Kidney (tissue), 13 donors: ENCODE measurements at regions not wholly inside any gene's neighbourhood (a gene's known extent, or its start where the extent isn't known, plus 50 kb on each side); places are given as distances from the start of the nearest gene placed in this dataset.
A peak's percentile ranks its signal among the peaks of the same experiment; 100 is the strongest.

ENCODE experiments used
- DNase-seq, 5 donors: peaks; one replicate each; pipeline ENCODE4 v3.0.0-alpha.2; 2013 to 2020
- FAIRE-seq: peaks from 2 replicates; lab custom pipeline; 2012; peaks lifted over from hg19 to GRCh38; lab: Jason Lieb, UNC
- H3K27ac ChIP-seq, 2 donors: one replicate each; pipeline ENCODE4 v1.7.0; 2013; ENCODE audit warnings: low read depth in 2 of 2, low read length in 2 of 2, inconsistent platforms in 1 of 2
- H3K27me3 ChIP-seq: one replicate; pipeline ENCODE4 v1.7.1; 2013; ENCODE audit warnings: low read length, inconsistent platforms; ENCODE audit not compliant: control insufficient read depth, insufficient read depth
- H3K36me3 ChIP-seq, 3 donors: one replicate each; pipeline versions ENCODE4 v1.7.0 to v1.7.1; 2013; ENCODE audit warnings: low read length in 3 of 3, control low read depth in 1 of 3, inconsistent platforms in 1 of 3; ENCODE audit not compliant: insufficient read depth in 3 of 3, control insufficient read depth in 2 of 3
- H3K4me1 ChIP-seq, 3 donors: one replicate each; pipeline versions ENCODE4 v1.7.0 to v1.7.1; 2013; ENCODE audit warnings: low read length in 3 of 3, inconsistent platforms in 1 of 3, low read depth in 1 of 3; ENCODE audit not compliant: control insufficient read depth in 2 of 3, insufficient read depth in 2 of 3
- H3K4me3 ChIP-seq, 3 donors: one replicate each; pipeline versions ENCODE4 v1.7.0 to v1.8.1; 2013; ENCODE audit warnings: low read length in 3 of 3, control low read depth in 1 of 3, inconsistent platforms in 1 of 3
- H3K9ac ChIP-seq, 3 donors: one replicate each; pipeline versions ENCODE4 v1.7.0 to v1.7.1; 2013; ENCODE audit warnings: low read length in 3 of 3, control low read depth in 1 of 3, inconsistent platforms in 1 of 3
- H3K9me3 ChIP-seq, 3 donors: one replicate each; pipeline versions ENCODE4 v1.7.0 to v1.7.1; 2013; ENCODE audit warnings: low read length in 3 of 3, control low read depth in 1 of 3, inconsistent platforms in 1 of 3; ENCODE audit not compliant: control insufficient read depth in 2 of 3, insufficient read depth in 1 of 3
- CTCF ChIP-seq: IDR thresholded peaks from 3 replicates; pipeline ENCODE4 v1.5.1; 2012; ENCODE audit warnings: mild to moderate bottlenecking, moderate library complexity, borderline replicate concordance; ENCODE audit not compliant: insufficient read depth; ENCODE audit errors: extremely low read depth
- intact Hi-C: fragments of 100-400 bp; cut with DNase I; formaldehyde crosslinking; loops from one replicate; pipeline ENCODE4 v1.11.1; 2022
- donor health status: control.
- donor health status: control.
- donor health status: control.
- donor health status: control.
- donor health status: control.
- donor health status: DM: yes; HTN: yes; CAD: no.
- donor health status: Normal renal cell carcinoma (clear cell type).

GRCh38 chr9:80556631-80557030, 984.9 kb downstream of the TLE4 start:
- Histone ChIP-seq H3K9me3 (no peaks in the 10 kb centered on the region), H3K9ac (no peak overlapping the region), H3K27me3 (no peaks in the 10 kb centered on the region), H3K4me1 (no peaks in the 10 kb centered on the region), H3K36me3 (no peaks in the 10 kb centered on the region), H3K4me3 (no peak overlapping the region), H3K27ac (no peak overlapping the region)
- no peak for FAIRE-seq
- intact Hi-C loops: no loop called here
- DNase-seq: no peak
- TF ChIP-seq CTCF: no peak

GRCh38 chr9:80555782-80556325, 984.1 kb downstream of the TLE4 start:
- FAIRE-seq (no peak), DNase-seq (no peak)
- Histone ChIP-seq H3K9me3 (no peaks in the 10 kb centered on the region), H3K4me3 (no peak overlapping the region), H3K27ac (no peak overlapping the region), H3K36me3 (no peaks in the 10 kb centered on the region), H3K27me3 (no peaks in the 10 kb centered on the region), H3K4me1 (no peaks in the 10 kb centered on the region), H3K9ac (no peak overlapping the region)
- TF ChIP-seq CTCF: no peak
- intact Hi-C loops: no loop called here

- Histone ChIP-seq H3K27ac (no peak overlapping the region), H3K4me3 (no peak overlapping the region), H3K36me3 (no peaks in the 10 kb centered on the region), H3K4me1 (no peaks in the 10 kb centered on the region), H3K9ac (no peak overlapping the region), H3K9me3 (no peaks in the 10 kb centered on the region), H3K27me3 (no peaks in the 10 kb centered on the region)
- FAIRE-seq (no peak), DNase-seq (peak in 3 of 5 donors; percentile 6 to 24 (median 16))
- intact Hi-C loops: no loop called here
- TF ChIP-seq CTCF: no peak
Observed at GRCh38 chr9:80554856-80555255, 983.1 kb downstream of the TLE4 start.

GRCh38 chr9:80554301-80554700, 982.5 kb downstream of the TLE4 start:
- Histone ChIP-seq H3K27me3 (no peaks in the 10 kb centered on the region), H3K9me3 (no peaks in the 10 kb centered on the region), H3K4me1 (no peaks in the 10 kb centered on the region), H3K36me3 (no peaks in the 10 kb centered on the region), H3K9ac (no peak overlapping the region), H3K27ac (no peak overlapping the region), H3K4me3 (no peak overlapping the region)
- FAIRE-seq (no peak), DNase-seq (peak in 3 of 5 donors; percentile 13 to 70 (median 47))
- TF ChIP-seq CTCF: no peak
- intact Hi-C loops: no loop called here
